HEK293 (cell line): ENCODE measurements at regions not wholly inside any gene's neighbourhood (a gene's known extent, or its start where the extent isn't known, plus 50 kb on each side); places are given as distances from the start of the nearest gene placed in this dataset.

Source experiments
- CTCF ChIA-PET: fragments of 350-600 bp; formaldehyde crosslinking; extraction: SDS; loops from one replicate; lab custom pipeline; 2021; ENCODE audit warnings: antibody characterized with exemption; lab: Yijun Ruan, JAX
- POLR2A ChIA-PET: fragments of 300-600 bp; formaldehyde crosslinking; extraction: SDS; loops from one replicate; lab custom pipeline; 2020; ENCODE audit warnings: antibody characterized with exemption, inconsistent platforms; lab: Yijun Ruan, JAX
- H3K27ac ChIP-seq: fragments of 200-500 bp; sonication (Bioruptor generic); 2 replicates; pipeline ENCODE4 v1.5.1; 2014; ENCODE audit warnings: low read depth, low read length, control low read depth, inconsistent platforms; ENCODE audit errors: extremely low read depth
- H3K36me3 ChIP-seq, 2 experiments: fragments of 200-500 bp in 1 of 2; sonication (Bioruptor generic) in 1 of 2; 1 replicate in 1 of 2; 2 replicates in 1 of 2; pipeline ENCODE4 v1.5.1; 2014 to 2017; ENCODE audit warnings: inconsistent platforms in 2 of 2, low read length in 2 of 2; ENCODE audit not compliant: control insufficient read depth in 2 of 2, insufficient read depth in 1 of 2
- H3K4me1 ChIP-seq: fragments of 200-500 bp; sonication (Bioruptor generic); 2 replicates; pipeline ENCODE4 v1.5.1; 2014; ENCODE audit warnings: mild to moderate bottlenecking, low read length, inconsistent platforms; ENCODE audit not compliant: control insufficient read depth, insufficient read depth
- H3K4me3 ChIP-seq: 2 replicates; pipeline ENCODE4 v1.5.1; 2011; ENCODE audit warnings: low read depth, mild to moderate bottlenecking, control low read depth, low read length, moderate library complexity
- H3K9me3 ChIP-seq: fragments of 200-500 bp; sonication (Bioruptor generic); 2 replicates; pipeline ENCODE4 v1.5.1; 2014; ENCODE audit warnings: low read depth, low read length, inconsistent platforms; ENCODE audit not compliant: control insufficient read depth, insufficient read depth
- GLIS1 ChIP-seq: fragments of 450-650 bp; formaldehyde crosslinking; IDR thresholded peaks from 2 replicates; pipeline ENCODE4 v1.5.1; 2016; ENCODE audit warnings: missing biosample characterization, missing genetic modification characterization
- INSM2 ChIP-seq: fragments of 450-650 bp; formaldehyde crosslinking; IDR thresholded peaks from 2 replicates; pipeline ENCODE4 v1.5.1; 2016; ENCODE audit warnings: missing biosample characterization, missing genetic modification characterization
- OSR2 ChIP-seq: fragments of 450-650 bp; formaldehyde crosslinking; IDR thresholded peaks from 2 replicates; pipeline ENCODE4 v1.5.1; 2016; ENCODE audit warnings: missing biosample characterization, missing genetic modification characterization
- REST ChIP-seq: fragments of 450-650 bp; formaldehyde crosslinking; IDR thresholded peaks from 2 replicates; pipeline ENCODE4 v1.5.1; 2016; ENCODE audit warnings: missing biosample characterization, missing genetic modification characterization
- SCRT1 ChIP-seq: fragments of 450-650 bp; formaldehyde crosslinking; IDR thresholded peaks from 2 replicates; pipeline ENCODE4 v1.5.1; 2016; ENCODE audit warnings: missing biosample characterization, missing genetic modification characterization, borderline replicate concordance
- SCRT2 ChIP-seq: fragments of 450-650 bp; formaldehyde crosslinking; IDR thresholded peaks from 2 replicates; pipeline ENCODE4 v1.5.1; 2016; ENCODE audit warnings: missing biosample characterization, missing genetic modification characterization
- SETDB1 ChIP-seq: IDR thresholded peaks from one replicate; pipeline ENCODE4 v1.6.1; 2017; ENCODE audit warnings: mild to moderate bottlenecking, low read length, moderate library complexity, mixed read lengths; ENCODE audit not compliant: insufficient read length
- ZBTB8A ChIP-seq: fragments of 450-650 bp; formaldehyde crosslinking; IDR thresholded peaks from 2 replicates; pipeline ENCODE4 v1.5.1; 2016; ENCODE audit warnings: missing biosample characterization, missing genetic modification characterization
- ZNF155 ChIP-seq: fragments of 450-650 bp; formaldehyde crosslinking; IDR thresholded peaks from 2 replicates; pipeline ENCODE4 v1.5.1; 2016; ENCODE audit warnings: missing biosample characterization, missing genetic modification characterization
- ZNF335 ChIP-seq: fragments of 450-650 bp; formaldehyde crosslinking; conservative IDR thresholded peaks from 2 replicates; pipeline ENCODE4 v1.5.1; 2016; ENCODE audit warnings: missing biosample characterization, missing genetic modification characterization
- ZNF423 ChIP-seq: fragments of 450-650 bp; formaldehyde crosslinking; IDR thresholded peaks from 2 replicates; pipeline ENCODE4 v1.5.1; 2016; ENCODE audit warnings: missing biosample characterization, missing genetic modification characterization
- ZNF510 ChIP-seq: fragments of 450-650 bp; formaldehyde crosslinking; IDR thresholded peaks from 2 replicates; pipeline ENCODE4 v1.5.1; 2018; ENCODE audit warnings: mild to moderate bottlenecking, missing genetic modification characterization, missing biosample characterization; ENCODE audit not compliant: insufficient replicate concordance
- ZNF513 ChIP-seq: fragments of 450-650 bp; IDR thresholded peaks from 2 replicates; pipeline ENCODE4 v1.5.1; 2018; ENCODE audit warnings: missing biosample characterization, missing genetic modification characterization
- ZNF514 ChIP-seq: fragments of 450-650 bp; formaldehyde crosslinking; IDR thresholded peaks from 2 replicates; pipeline ENCODE4 v1.5.1; 2016; ENCODE audit warnings: missing biosample characterization, missing genetic modification characterization
- ZNF560 ChIP-seq: fragments of 450-650 bp; formaldehyde crosslinking; IDR thresholded peaks from 2 replicates; pipeline ENCODE4 v1.5.1; 2017; ENCODE audit warnings: missing biosample characterization, missing genetic modification characterization, borderline replicate concordance
- ZNF585B ChIP-seq: fragments of 450-650 bp; formaldehyde crosslinking; IDR thresholded peaks from 2 replicates; pipeline ENCODE4 v1.5.1; 2016; ENCODE audit warnings: missing biosample characterization, missing genetic modification characterization
- ZNF629 ChIP-seq: fragments of 450-650 bp; formaldehyde crosslinking; IDR thresholded peaks from 2 replicates; pipeline ENCODE4 v1.5.1; 2017; ENCODE audit warnings: missing biosample characterization, missing genetic modification characterization
- ZNF830 ChIP-seq: fragments of 450-650 bp; IDR thresholded peaks from 2 replicates; pipeline ENCODE4 v1.5.0; 2018; ENCODE audit warnings: missing biosample characterization, missing genetic modification characterization, low read depth, mild to moderate bottlenecking, moderate library complexity

- Histone ChIP-seq H3K9me3 (no peaks in the 10 kb centered on the region), H3K27ac (no peak overlapping the region), H3K4me3 (no peak overlapping the region), H3K36me3 (no peaks in the 10 kb centered on the region), H3K4me1 (peaks cover 5% of the 10 kb centered on the region; the same call in 1 of the 2 replicates)
- ChIA-PET CTCF (interaction anchor here (0.6 kb wide), 1 partner anchor 565 kb away, joined by 9 read pairs; no protein-coding TSS in a partner anchor), POLR2A (no interaction called here)
- TF ChIP-seq ZNF560 (tag by site-specific recombination) = no peak
- TF ChIP-seq GLIS1 (tag by site-specific recombination) = peak; percentile 53
- peak; percentile 31; the same call in 1 of the 2 replicates for TF ChIP-seq ZNF335 (tag by site-specific recombination)
- TF ChIP-seq ZNF155 (tag by site-specific recombination) = no peak
- no peak for TF ChIP-seq INSM2 (tag by site-specific recombination)
- no peak for TF ChIP-seq SCRT1 (tag by site-specific recombination)
- no peak for TF ChIP-seq ZNF513 (tag by site-specific recombination)
- no peak for TF ChIP-seq ZNF629 (tag by site-specific recombination)
- no peak for TF ChIP-seq ZNF510 (tag by site-specific recombination)
- no peak for TF ChIP-seq ZNF830 (tag by site-specific recombination)
- peak; percentile 50; the same call in 1 of the 2 replicates for TF ChIP-seq ZBTB8A
- no peak for TF ChIP-seq ZNF585B (tag by site-specific recombination)
- peak; percentile 52; the same call in 1 of the 2 replicates for TF ChIP-seq OSR2 (tag by site-specific recombination)
- 0 out of 2 replicates have a peak, but pooled peaks have one; percentile 26 for TF ChIP-seq SCRT2 (tag by site-specific recombination)
Observed at GRCh38 chr16:80167657-80168390, 373.0 kb upstream of the DYNLRB2 start.

GRCh38 chr16:80166082-80166481 lies 374.7 kb upstream of the DYNLRB2 start:
- peaks cover 8% of the 10 kb centered on the region; the same call in 1 of the 2 replicates for H3K4me1 ChIP-seq
- CTCF ChIA-PET = no interaction called here
- peak; percentile 18 for TF ChIP-seq SETDB1
- no peak for TF ChIP-seq ZNF514 (tag by site-specific recombination)
- no peak for TF ChIP-seq ZNF423 (tag by site-specific recombination)
- no peak for TF ChIP-seq REST (tag by site-specific recombination)
- TF ChIP-seq, all 188 proteins: peak for 1

More at GRCh38 chr16:80166082-80166481, 374.7 kb upstream of the DYNLRB2 start:
- H3K9me3 ChIP-seq = no peaks in the 10 kb centered on the region
- no peak overlapping the region for H3K27ac ChIP-seq
- H3K36me3 ChIP-seq = no peaks in the 10 kb centered on the region
- POLR2A ChIA-PET = no interaction called here
- H3K4me3 ChIP-seq = no peak overlapping the region
